Peyer's patch (tissue), 4 donors: ENCODE measurements at regions not wholly inside any gene's neighbourhood (a gene's known extent, or its start where the extent isn't known, plus 50 kb on each side); places are given as distances from the start of the nearest gene placed in this dataset.

Experiments used
- POLR2A ChIP-seq, 2 donors: fragments of 450-650 bp; IDR thresholded peaks; one replicate each; pipeline ENCODE4 v1.5.1; 2017; ENCODE audit warnings: antibody characterized with exemption in 2 of 2, mild to moderate bottlenecking in 2 of 2, moderate library complexity in 2 of 2
- TF ChIP-seq, protein P1 (sequence below), 6 experiments: fragments of 450-650 bp in 4 of 6; fragments of 200-600 bp in 2 of 6; sonication (generic) in 1 of 6; IDR thresholded peaks; one replicate each; pipeline ENCODE4 v1.5.1; 2017 to 2019; ENCODE audit warnings: antibody characterized with exemption in 6 of 6, mild to moderate bottlenecking in 3 of 6, moderate library complexity in 1 of 6

DNA sequence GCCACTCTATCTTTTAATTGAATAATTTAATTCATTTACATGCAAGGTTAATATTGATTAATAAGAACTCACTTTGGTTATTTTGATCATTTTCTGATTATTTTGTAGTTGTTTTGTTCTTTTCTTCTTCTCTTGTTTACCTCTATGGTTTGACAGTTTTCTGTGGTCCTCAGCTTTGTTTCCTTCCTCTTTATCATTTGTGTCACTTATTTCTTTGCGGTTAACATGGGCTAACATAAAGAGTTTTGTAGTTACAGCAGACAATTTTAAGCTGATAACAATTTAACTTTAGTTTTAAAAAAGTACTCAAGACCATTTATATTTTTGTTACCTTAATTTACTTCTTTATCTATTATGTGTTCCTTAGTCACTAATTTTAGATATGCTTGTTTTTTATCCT lies 1032.8 kb upstream of the RAG2 start:
- TF ChIP-seq, protein P1, sequence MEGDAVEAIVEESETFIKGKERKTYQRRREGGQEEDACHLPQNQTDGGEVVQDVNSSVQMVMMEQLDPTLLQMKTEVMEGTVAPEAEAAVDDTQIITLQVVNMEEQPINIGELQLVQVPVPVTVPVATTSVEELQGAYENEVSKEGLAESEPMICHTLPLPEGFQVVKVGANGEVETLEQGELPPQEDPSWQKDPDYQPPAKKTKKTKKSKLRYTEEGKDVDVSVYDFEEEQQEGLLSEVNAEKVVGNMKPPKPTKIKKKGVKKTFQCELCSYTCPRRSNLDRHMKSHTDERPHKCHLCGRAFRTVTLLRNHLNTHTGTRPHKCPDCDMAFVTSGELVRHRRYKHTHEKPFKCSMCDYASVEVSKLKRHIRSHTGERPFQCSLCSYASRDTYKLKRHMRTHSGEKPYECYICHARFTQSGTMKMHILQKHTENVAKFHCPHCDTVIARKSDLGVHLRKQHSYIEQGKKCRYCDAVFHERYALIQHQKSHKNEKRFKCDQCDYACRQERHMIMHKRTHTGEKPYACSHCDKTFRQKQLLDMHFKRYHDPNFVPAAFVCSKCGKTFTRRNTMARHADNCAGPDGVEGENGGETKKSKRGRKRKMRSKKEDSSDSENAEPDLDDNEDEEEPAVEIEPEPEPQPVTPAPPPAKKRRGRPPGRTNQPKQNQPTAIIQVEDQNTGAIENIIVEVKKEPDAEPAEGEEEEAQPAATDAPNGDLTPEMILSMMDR (IDR thresholded peaks at IDR 0.05) = no peak
- no peak for TF ChIP-seq POLR2A (IDR thresholded peaks at IDR 0.05)
